SK-N-SH (cell line): ENCODE measurements at regions not wholly inside any gene's neighbourhood (a gene's known extent, or its start where the extent isn't known, plus 50 kb on each side); places are given as distances from the start of the nearest gene placed in this dataset.

Experiments
- CTCF ChIA-PET: fragments of 300-600, 350-600 bp; formaldehyde crosslinking; extraction: SDS; loops from one replicate; lab custom pipeline; 2021; lab: Yijun Ruan, JAX
- POLR2A ChIA-PET: fragments of 350-600 bp; sonication (Branson Sonifier 250); formaldehyde crosslinking; extraction: SDS; loops from one replicate; lab custom pipeline; 2020; ENCODE audit warnings: antibody characterized with exemption, inconsistent platforms; lab: Yijun Ruan, JAX
- DNase-seq: peaks from one replicate; pipeline ENCODE4 v3.0.0; 2012
- H2AFZ ChIP-seq: fragments of 200-600 bp; sonication (generic); 2 replicates; pipeline ENCODE4 v1.8.1; 2016; ENCODE audit warnings: antibody characterized with exemption, mild to moderate bottlenecking, low read depth
- H3F3A ChIP-seq: fragments of 200-600 bp; sonication (generic); replicated peaks from 2 replicates; pipeline ENCODE3; 2016; ENCODE audit warnings: antibody characterized with exemption, mild to moderate bottlenecking; ENCODE audit not compliant: insufficient read depth
- H3K27ac ChIP-seq, 2 experiments: fragments of 200-500 bp in 1 of 2; fragments of 200-600 bp in 1 of 2; sonication (Bioruptor generic) in 1 of 2; sonication (generic), shearing (Covaris generic) in 1 of 2; 2 replicates each; pipeline versions ENCODE4 v1.5.1 to v1.6.1; 2014 to 2016; ENCODE audit warnings: low read depth in 2 of 2, inconsistent platforms in 1 of 2, low read length in 1 of 2, mild to moderate bottlenecking in 1 of 2, mixed read lengths in 1 of 2
- H3K27me3 ChIP-seq: fragments of 200-600 bp; sonication (generic), shearing (Covaris generic); 2 replicates; pipeline ENCODE4 v1.6.1; 2016; ENCODE audit warnings: mixed run types; ENCODE audit not compliant: insufficient read depth
- H3K36me3 ChIP-seq, 2 experiments: fragments of 200-500 bp in 1 of 2; fragments of 200-600 bp in 1 of 2; sonication (Bioruptor generic) in 1 of 2; sonication (generic) in 1 of 2; replicated peaks in 1 of 2; 2 replicates each; pipeline versions ENCODE3 to v1.5.1; 2014 to 2016; ENCODE audit warnings: low read length in 1 of 2, mild to moderate bottlenecking in 1 of 2; ENCODE audit not compliant: insufficient read depth in 2 of 2, control insufficient read depth in 1 of 2
- H3K4me1 ChIP-seq, 2 experiments: fragments of 200-500 bp in 1 of 2; fragments of 200-600 bp in 1 of 2; sonication (Bioruptor generic) in 1 of 2; sonication (generic), shearing (Covaris generic) in 1 of 2; 2 replicates each; pipeline versions ENCODE4 v1.5.1 to v1.6.1; 2014 to 2016; ENCODE audit warnings: low read depth in 1 of 2, low read length in 1 of 2, mixed run types in 1 of 2; ENCODE audit not compliant: insufficient read depth in 2 of 2, control insufficient read depth in 1 of 2
- H3K4me2 ChIP-seq: fragments of 200-600 bp; sonication (generic), shearing (Covaris generic); 2 replicates; pipeline ENCODE4 v1.6.1; 2017; ENCODE audit warnings: mixed run types
- H3K4me3 ChIP-seq, 2 experiments: fragments of 200-500 bp in 1 of 2; fragments of 200-600 bp in 1 of 2; sonication (Bioruptor generic) in 1 of 2; sonication (generic), shearing (Covaris generic) in 1 of 2; 2 replicates each; pipeline versions ENCODE4 v1.5.1 to v1.8.1; 2014 to 2016; ENCODE audit warnings: low read depth in 2 of 2, inconsistent platforms in 1 of 2, low read length in 1 of 2, mild to moderate bottlenecking in 1 of 2, mixed read lengths in 1 of 2, moderate library complexity in 1 of 2
- H3K79me2 ChIP-seq: fragments of 200-600 bp; sonication (generic); 2 replicates; pipeline ENCODE4 v1.8.1; 2017; ENCODE audit warnings: mild to moderate bottlenecking; ENCODE audit not compliant: insufficient read depth
- H3K9ac ChIP-seq: fragments of 200-600 bp; sonication (generic); 2 replicates; pipeline ENCODE4 v1.6.1; 2017; ENCODE audit warnings: mixed run types
- H3K9me2 ChIP-seq: fragments of 200-600 bp; sonication (generic); 2 replicates; pipeline ENCODE4 v1.6.1; 2017; ENCODE audit warnings: mixed run types
- H3K9me3 ChIP-seq: fragments of 200-600 bp; sonication (generic); 2 replicates; pipeline ENCODE4 v1.6.1; 2017; ENCODE audit warnings: mixed run types, mild to moderate bottlenecking, moderate library complexity
- H4K20me1 ChIP-seq: fragments of 200-600 bp; sonication (generic); 2 replicates; pipeline ENCODE4 v1.6.1; 2017; ENCODE audit warnings: mild to moderate bottlenecking, mixed run types; ENCODE audit not compliant: insufficient read depth
- CHD2 ChIP-seq: fragments of 150-350 bp; IDR thresholded peaks from 2 replicates; pipeline ENCODE4 v1.6.1; 2018; ENCODE audit warnings: low read length; ENCODE audit not compliant: partially characterized antibody
- ELF1 ChIP-seq: IDR thresholded peaks from 2 replicates; pipeline ENCODE4 v1.4.0; 2012
- EZH2phosphoT487 ChIP-seq: fragments of 200-600 bp; sonication (generic); IDR thresholded peaks from 2 replicates; pipeline ENCODE4 v1.6.1; 2017; ENCODE audit warnings: low read depth, mixed run types, mild to moderate bottlenecking, antibody characterized with exemption, moderate library complexity, borderline replicate concordance
- FOSL2 ChIP-seq: IDR thresholded peaks from 2 replicates; pipeline ENCODE4 v1.4.0; 2012; ENCODE audit warnings: low read depth, mild to moderate bottlenecking, moderate library complexity, borderline replicate concordance
- FOXJ3 ChIP-seq: sonication (generic); formaldehyde crosslinking; IDR thresholded peaks from 2 replicates; pipeline ENCODE4 v1.5.1; 2020; ENCODE audit warnings: mild to moderate bottlenecking, missing genetic modification reagents
- GABPA ChIP-seq: IDR thresholded peaks from 2 replicates; pipeline ENCODE4 v1.4.0; 2012; ENCODE audit warnings: low read depth, mild to moderate bottlenecking
- JUND ChIP-seq: IDR thresholded peaks from 2 replicates; pipeline ENCODE4 v1.4.0; 2012
- MXI1 ChIP-seq: IDR thresholded peaks from 2 replicates; pipeline ENCODE4 v1.6.1; 2012; ENCODE audit warnings: mild to moderate bottlenecking, low read depth, low read length, improper control_type of control experiment
- NFIC ChIP-seq: IDR thresholded peaks from 2 replicates; pipeline ENCODE4 v1.4.0; 2012; ENCODE audit warnings: borderline replicate concordance
- NRF1 ChIP-seq: IDR thresholded peaks from 2 replicates; pipeline ENCODE4 v1.6.1; 2012; ENCODE audit warnings: low read depth, mild to moderate bottlenecking, low read length
- POLR2AphosphoS5 ChIP-seq: IDR thresholded peaks from 2 replicates; pipeline ENCODE4 v1.6.1; 2012; ENCODE audit warnings: low read depth, low read length
- RAD21 ChIP-seq: IDR thresholded peaks from 2 replicates; pipeline ENCODE4 v1.6.1; 2012; ENCODE audit warnings: mild to moderate bottlenecking, low read length
- RCOR1 ChIP-seq: fragments of 150-350 bp; IDR thresholded peaks from 2 replicates; pipeline ENCODE4 v1.6.1; 2017; ENCODE audit warnings: antibody characterized with exemption, low read length
- SIN3A ChIP-seq: IDR thresholded peaks from 2 replicates; pipeline ENCODE4 v1.6.1; 2012; ENCODE audit warnings: low read depth, mild to moderate bottlenecking, low read length, moderate library complexity, borderline replicate concordance
- TAF1 ChIP-seq: IDR thresholded peaks from 2 replicates; pipeline ENCODE4 v1.6.1; 2012; ENCODE audit warnings: low read depth, mild to moderate bottlenecking, low read length, moderate library complexity, borderline replicate concordance
- TCF12 ChIP-seq: IDR thresholded peaks from 2 replicates; pipeline ENCODE4 v1.4.0; 2012
- TEAD4 ChIP-seq: IDR thresholded peaks from 2 replicates; pipeline ENCODE4 v1.4.0; 2012; ENCODE audit warnings: mild to moderate bottlenecking, borderline replicate concordance; ENCODE audit not compliant: insufficient read depth
- YY1 ChIP-seq: IDR thresholded peaks from 2 replicates; pipeline ENCODE4 v1.4.0; 2012; ENCODE audit warnings: low read depth, mild to moderate bottlenecking
- WGBS: methylation state at CpG from one replicate; pipeline ENCODE4 v1.1.6; 2017; ENCODE audit warnings: low lambda C conversion rate; 5-methylcytosine and 5-hydroxymethylcytosine counted together
- TF ChIP-seq, protein P1 (sequence below): fragments of 150-350 bp; IDR thresholded peaks from 2 replicates; pipeline ENCODE4 v1.6.1; 2016; ENCODE audit warnings: mild to moderate bottlenecking, low read depth, low read length
- TF ChIP-seq, protein P2 (sequence below): IDR thresholded peaks from 2 replicates; pipeline ENCODE4; 2012
- TF ChIP-seq, protein P3 (sequence below): IDR thresholded peaks from 2 replicates; pipeline ENCODE4 v1.4.0; 2012; ENCODE audit warnings: low read depth, borderline replicate concordance
- TF ChIP-seq, protein P4 (sequence below): IDR thresholded peaks from 2 replicates; pipeline ENCODE4 v1.4.0; 2012; ENCODE audit warnings: low read depth
- TF ChIP-seq, protein P5 (sequence below): IDR thresholded peaks from 2 replicates; pipeline ENCODE4 v1.4.0; 2012; ENCODE audit warnings: low read depth, borderline replicate concordance
- TF ChIP-seq, protein P6 (sequence below): fragments of 150-350 bp; IDR thresholded peaks from 2 replicates; pipeline ENCODE4 v1.6.1; 2017; ENCODE audit warnings: antibody characterized with exemption, low read length, low read depth, borderline replicate concordance

DNA sequence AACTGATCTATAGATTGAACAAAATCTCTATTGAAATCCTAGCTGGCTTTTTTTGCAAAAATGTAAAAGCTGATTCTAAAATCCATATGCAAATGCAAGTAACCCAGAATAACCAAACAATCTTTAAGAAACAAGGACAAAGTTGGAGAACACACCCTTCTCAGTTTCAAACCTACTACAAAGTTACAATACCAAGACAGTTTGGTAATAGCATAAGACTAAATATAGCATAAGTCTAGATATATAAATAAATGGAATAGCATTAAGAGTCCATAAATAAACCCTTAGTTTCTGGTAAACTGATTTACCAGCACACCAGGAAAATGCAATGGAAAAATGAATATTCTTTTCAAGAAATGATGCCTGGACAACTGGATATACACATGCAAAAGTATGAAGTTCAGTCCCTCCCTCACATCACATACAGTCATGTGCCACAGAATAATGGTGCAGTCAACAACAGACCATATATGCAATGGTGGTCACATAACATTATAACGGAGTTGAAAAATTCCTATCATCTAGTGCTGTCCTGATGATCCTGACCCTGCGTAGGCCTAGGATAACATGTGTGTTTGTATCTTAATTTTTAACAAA is 94.5 kb upstream of the GRIN2B start:
- no peak for DNase-seq
- no peaks in the 10 kb centered on the region for H3K9me3 ChIP-seq
- no peaks in the 10 kb centered on the region for H4K20me1 ChIP-seq
- H3K36me3 ChIP-seq = no peaks in the 10 kb centered on the region
- H3K9ac ChIP-seq = no peak overlapping the region
- no peaks in the 10 kb centered on the region for H3K79me2 ChIP-seq
- H3K4me3 ChIP-seq = no peak overlapping the region
- H2AFZ ChIP-seq = no peak overlapping the region
- no peak overlapping the region for H3K4me2 ChIP-seq
- H3K27me3 ChIP-seq = no peaks in the 10 kb centered on the region
- no peaks in the 10 kb centered on the region for H3K4me1 ChIP-seq
- 3% methylated on average over 2 of the region's 2 CpGs for WGBS
- ChIA-PET CTCF (no interaction called here), POLR2A (no interaction called here)
- TF ChIP-seq POLR2AphosphoS5 (no peak), JUND (no peak), CHD2 (no peak), GABPA (no peak), YY1 (no peak), ELF1 (no peak)
- H3K27ac ChIP-seq = no peak overlapping the region
- no peaks in the 10 kb centered on the region for H3F3A ChIP-seq
- H3K9me2 ChIP-seq = no peaks in the 10 kb centered on the region

DNA sequence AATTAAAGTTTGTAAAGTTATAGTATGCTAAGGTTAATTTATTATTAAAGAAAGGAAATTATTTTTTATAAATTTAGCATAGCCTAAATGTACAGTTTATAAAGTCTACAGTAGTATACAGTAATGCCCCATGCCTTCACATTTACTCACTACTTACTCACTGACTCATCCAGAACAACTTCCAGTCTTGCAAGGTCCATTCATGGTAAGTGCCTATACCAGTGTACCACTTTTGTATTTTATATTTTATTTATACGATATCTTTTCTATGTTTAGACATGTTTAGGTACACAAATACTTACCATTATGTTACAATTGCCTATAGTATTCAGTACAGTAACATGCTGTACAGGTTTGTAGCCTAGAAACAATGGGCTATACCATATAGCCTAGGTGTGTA is 95.1 kb upstream of the GRIN2B start:
- H3F3A ChIP-seq = no peaks in the 10 kb centered on the region
- H3K36me3 ChIP-seq = no peaks in the 10 kb centered on the region
- no peak overlapping the region for H3K4me3 ChIP-seq
- DNase-seq = no peak
- H3K79me2 ChIP-seq = no peaks in the 10 kb centered on the region
- no peak overlapping the region for H3K27ac ChIP-seq
- ChIA-PET POLR2A (no interaction called here), CTCF (no interaction called here)
- H3K9me2 ChIP-seq = no peaks in the 10 kb centered on the region
- TF ChIP-seq, protein P1, sequence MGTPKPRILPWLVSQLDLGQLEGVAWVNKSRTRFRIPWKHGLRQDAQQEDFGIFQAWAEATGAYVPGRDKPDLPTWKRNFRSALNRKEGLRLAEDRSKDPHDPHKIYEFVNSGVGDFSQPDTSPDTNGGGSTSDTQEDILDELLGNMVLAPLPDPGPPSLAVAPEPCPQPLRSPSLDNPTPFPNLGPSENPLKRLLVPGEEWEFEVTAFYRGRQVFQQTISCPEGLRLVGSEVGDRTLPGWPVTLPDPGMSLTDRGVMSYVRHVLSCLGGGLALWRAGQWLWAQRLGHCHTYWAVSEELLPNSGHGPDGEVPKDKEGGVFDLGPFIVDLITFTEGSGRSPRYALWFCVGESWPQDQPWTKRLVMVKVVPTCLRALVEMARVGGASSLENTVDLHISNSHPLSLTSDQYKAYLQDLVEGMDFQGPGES = no peak
- TF ChIP-seq RAD21 (no peak), RCOR1 (no peak), TAF1 (no peak), SIN3A (no peak), FOXJ3 (CRISPR knock-in tag) (no peak), MXI1 (no peak), FOSL2 (no peak), POLR2AphosphoS5 (no peak), TEAD4 (no peak), NFIC (no peak), EZH2phosphoT487 (no peak), TCF12 (no peak), JUND (no peak), NRF1 (no peak)
- TF ChIP-seq, protein P2, sequence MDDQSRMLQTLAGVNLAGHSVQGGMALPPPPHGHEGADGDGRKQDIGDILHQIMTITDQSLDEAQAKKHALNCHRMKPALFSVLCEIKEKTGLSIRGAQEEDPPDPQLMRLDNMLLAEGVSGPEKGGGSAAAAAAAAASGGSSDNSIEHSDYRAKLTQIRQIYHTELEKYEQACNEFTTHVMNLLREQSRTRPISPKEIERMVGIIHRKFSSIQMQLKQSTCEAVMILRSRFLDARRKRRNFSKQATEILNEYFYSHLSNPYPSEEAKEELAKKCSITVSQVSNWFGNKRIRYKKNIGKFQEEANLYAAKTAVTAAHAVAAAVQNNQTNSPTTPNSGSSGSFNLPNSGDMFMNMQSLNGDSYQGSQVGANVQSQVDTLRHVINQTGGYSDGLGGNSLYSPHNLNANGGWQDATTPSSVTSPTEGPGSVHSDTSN = no peak
- TF ChIP-seq, protein P3, sequence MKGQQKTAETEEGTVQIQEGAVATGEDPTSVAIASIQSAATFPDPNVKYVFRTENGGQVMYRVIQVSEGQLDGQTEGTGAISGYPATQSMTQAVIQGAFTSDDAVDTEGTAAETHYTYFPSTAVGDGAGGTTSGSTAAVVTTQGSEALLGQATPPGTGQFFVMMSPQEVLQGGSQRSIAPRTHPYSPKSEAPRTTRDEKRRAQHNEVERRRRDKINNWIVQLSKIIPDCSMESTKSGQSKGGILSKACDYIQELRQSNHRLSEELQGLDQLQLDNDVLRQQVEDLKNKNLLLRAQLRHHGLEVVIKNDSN = no peak
- TF ChIP-seq, protein P4, sequence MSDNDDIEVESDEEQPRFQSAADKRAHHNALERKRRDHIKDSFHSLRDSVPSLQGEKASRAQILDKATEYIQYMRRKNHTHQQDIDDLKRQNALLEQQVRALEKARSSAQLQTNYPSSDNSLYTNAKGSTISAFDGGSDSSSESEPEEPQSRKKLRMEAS = no peak
- TF ChIP-seq, protein P5, sequence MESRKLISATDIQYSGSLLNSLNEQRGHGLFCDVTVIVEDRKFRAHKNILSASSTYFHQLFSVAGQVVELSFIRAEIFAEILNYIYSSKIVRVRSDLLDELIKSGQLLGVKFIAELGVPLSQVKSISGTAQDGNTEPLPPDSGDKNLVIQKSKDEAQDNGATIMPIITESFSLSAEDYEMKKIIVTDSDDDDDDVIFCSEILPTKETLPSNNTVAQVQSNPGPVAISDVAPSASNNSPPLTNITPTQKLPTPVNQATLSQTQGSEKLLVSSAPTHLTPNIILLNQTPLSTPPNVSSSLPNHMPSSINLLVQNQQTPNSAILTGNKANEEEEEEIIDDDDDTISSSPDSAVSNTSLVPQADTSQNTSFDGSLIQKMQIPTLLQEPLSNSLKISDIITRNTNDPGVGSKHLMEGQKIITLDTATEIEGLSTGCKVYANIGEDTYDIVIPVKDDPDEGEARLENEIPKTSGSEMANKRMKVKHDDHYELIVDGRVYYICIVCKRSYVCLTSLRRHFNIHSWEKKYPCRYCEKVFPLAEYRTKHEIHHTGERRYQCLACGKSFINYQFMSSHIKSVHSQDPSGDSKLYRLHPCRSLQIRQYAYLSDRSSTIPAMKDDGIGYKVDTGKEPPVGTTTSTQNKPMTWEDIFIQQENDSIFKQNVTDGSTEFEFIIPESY = no peak
- TF ChIP-seq, protein P6, sequence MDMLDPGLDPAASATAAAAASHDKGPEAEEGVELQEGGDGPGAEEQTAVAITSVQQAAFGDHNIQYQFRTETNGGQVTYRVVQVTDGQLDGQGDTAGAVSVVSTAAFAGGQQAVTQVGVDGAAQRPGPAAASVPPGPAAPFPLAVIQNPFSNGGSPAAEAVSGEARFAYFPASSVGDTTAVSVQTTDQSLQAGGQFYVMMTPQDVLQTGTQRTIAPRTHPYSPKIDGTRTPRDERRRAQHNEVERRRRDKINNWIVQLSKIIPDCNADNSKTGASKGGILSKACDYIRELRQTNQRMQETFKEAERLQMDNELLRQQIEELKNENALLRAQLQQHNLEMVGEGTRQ = no peak
- H3K4me1 ChIP-seq = no peaks in the 10 kb centered on the region
- no peak overlapping the region for H3K4me2 ChIP-seq
- no peaks in the 10 kb centered on the region for H3K27me3 ChIP-seq
- H3K9me3 ChIP-seq = no peaks in the 10 kb centered on the region
- 2% methylated on average over 1 of the region's 1 CpG for whole genome bisulfite sequencing
- H4K20me1 ChIP-seq = no peaks in the 10 kb centered on the region
- no peak overlapping the region for H3K9ac ChIP-seq
- H2AFZ ChIP-seq = no peak overlapping the region
